GM21528 (cell line): ENCODE measurements at regions not wholly inside any gene's neighbourhood (a gene's known extent, or its start where the extent isn't known, plus 50 kb on each side); places are given as distances from the start of the nearest gene placed in this dataset.

Experiments used
- ATAC-seq: cut with Tn5 transposase; IDR thresholded peaks from one replicate; pipeline ENCODE4 v1.9.1; 2021; ENCODE audit warnings: mild to moderate bottlenecking, moderate library complexity; ENCODE audit not compliant: unreplicated experiment, low FRiP score

DNA sequence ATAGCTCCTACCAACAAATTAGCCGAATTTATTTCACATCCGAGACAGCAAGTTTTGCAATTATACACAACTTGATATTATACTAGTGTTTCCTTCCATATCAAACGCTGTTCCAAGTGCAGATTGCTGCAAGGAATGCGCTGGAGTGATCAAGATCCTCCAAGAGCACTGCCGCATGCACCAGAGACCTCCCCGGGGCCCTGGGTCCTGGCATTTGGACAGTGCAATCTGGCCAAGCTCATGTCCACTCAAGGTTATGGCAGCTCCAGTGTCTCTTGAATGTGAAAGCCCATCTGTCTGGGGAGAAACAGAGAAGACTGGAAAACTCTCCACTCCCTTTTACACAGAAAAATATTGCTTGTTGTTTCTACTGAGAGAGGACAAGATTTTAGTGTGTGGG is 111.9 kb downstream of the HSPH1 start:
- no peak for ATAC-seq

DNA sequence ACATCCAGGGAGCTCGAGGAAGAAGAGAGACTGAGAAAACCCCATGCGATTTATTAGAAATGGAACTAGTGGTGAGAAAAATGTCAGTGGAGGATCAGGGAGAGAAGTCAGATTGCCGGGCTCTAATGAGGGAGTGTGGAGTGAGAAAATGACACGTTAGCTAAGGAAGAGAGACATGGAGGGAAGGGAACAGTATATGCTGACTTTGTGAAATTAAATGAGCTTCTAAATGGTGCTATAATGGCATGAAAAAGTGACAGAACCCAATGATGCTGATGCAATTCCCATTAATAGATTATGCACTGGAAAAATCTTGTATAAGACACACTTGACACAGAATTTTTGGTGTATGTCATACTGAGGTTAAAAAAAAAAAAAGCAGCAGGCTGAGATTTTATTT is 112.6 kb downstream of the HSPH1 start:
- ATAC-seq = no peak

DNA sequence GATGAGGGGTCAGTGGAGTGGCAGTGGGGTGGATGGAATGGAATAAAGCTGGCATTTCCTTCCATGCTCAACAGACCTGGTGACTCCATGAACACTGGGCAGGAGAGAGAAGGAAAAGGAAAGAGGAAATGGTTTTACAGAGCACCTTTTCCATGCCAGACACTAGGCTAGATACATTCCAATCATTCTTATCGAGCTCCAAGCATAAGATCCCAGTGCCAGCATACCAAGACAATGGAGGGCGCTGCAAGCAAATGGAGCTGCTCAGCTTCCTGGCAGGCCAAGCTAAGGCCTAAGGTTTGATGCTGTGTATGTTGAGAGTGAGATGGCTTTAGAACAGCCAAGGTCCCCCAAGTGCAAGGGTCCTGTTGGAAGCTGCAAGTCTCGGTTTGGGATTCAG is 113.2 kb downstream of the HSPH1 start:
- ATAC-seq = no peak

DNA sequence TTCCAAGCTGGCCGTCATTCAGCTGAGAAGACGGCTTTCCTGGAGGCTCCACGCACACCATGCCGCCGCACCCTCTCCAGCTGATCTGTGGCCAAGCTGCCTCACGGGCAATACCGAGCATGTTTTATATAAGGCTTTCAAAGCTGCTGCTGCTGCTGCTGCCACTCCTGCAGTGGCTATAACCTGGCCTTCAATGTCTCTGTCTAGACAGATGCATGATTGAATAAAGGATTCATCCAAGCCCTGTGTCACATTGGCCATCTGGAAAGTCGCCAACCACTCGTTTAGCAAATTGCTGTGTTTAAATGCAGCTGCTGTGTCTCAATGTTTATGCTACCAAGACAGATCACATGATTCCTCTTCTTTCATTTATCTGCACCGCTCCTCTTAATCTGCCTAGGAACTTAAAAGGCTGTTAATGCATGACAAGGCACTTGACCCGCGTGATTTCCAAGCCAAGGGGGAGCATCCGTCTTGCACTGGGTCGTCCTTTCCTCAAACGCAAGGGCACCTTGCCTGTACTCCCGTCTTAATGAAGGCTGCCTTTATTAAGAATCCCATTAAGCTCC is 114.3 kb downstream of the TEX26 start:
- no peak for ATAC-seq

DNA sequence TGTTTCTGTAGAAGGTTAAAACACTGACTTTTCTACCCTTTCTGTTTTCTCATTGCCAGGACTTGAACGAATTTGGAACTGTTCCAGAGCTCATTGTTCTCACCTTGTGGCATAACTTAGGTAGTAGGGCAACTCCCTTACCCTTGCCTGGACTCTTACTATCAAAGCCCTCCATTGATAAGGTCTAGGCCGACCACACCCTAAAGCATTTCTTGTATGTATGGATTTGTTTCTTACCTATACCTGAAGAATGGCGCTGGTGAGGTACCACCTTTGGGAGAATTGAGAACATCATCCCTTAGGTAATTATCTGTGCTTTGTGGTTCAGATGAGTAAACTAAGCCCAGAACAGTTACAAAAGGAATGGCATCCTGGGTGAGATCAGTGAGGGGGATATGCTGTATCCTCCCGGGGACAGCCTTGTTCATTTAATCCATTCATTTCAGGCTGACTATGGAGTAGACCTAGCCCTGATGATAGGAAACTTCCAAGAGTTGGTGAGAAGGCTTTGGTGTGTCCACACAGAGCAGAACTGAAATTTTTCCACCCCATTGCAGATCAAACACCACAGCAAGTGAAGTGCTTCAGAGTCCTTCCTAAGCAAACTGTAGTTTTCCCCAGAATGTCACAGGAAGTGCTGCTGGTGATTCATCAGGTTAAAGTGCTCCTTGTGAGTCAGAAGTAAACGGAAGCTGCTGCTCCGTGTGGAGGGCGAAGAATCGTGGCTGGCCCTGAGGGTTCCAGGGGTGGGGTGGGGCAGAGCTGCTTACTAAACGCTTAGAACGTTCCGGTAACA is 113.0 kb downstream of the TEX26 start:
- ATAC-seq = no peak

DNA sequence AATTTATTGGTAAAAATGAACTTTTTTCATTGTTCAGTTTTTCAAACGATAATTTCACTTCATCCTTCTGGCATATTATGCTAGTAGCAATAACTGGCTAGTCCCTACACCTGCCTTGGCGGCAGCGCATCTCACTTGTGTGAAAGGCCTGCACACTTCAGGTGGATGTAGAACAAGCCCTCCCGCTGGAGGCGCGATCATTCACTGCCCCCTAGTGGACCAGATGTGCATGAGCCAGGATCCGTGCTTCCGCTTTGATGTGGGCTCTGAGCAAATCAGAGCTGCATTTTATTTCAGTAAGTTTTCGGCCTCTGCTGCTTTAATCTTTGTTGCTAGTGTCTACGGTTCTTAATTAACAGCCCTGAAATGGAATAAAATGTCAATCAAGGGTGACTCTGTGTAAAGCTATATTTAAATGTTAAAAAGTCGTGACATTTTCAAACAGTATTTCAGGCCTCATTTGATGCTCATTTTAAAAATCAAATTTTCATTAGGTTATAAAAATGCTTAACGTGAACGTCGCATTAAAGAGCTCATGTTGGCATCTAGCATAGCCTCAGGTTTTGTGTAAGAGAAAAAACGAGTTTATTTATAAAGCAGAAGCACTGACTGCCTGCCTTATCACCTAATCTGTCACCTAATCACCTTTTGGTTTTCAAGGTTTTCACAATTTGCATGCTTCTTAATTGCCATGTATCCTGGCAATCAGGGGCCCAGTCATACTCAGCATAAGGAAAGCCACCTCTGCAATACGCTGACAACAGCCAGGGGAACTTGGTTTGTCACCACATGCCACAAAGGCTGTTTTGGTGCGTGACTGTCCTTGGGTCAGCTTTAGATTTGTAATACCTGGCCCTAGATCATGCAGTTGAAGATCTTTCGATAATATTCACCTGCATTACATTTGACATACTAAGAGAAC is 112.2 kb downstream of the TEX26 start:
- peak; percentile 88 for ATAC-seq

DNA sequence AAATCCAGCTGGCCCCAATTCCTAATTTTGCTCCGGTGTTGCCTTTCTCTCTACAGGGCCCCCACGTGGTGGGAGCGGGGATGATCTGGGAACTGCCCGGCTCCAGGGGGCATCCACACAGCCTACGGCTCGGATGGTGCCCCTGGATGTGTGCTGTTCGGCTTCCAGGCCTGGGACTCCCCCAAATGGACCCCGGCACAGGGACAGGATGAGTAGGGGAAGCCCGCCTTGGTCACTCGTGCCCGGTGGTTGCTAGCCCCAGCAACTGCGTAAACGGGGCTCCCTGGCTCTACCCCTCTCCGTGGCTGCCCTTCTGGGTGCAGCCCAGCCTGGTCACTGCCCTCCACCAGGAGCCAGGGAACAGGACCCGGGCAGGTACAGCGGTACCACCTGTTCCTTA is 111.5 kb downstream of the TEX26 start:
- peak; percentile 13 for ATAC-seq

DNA sequence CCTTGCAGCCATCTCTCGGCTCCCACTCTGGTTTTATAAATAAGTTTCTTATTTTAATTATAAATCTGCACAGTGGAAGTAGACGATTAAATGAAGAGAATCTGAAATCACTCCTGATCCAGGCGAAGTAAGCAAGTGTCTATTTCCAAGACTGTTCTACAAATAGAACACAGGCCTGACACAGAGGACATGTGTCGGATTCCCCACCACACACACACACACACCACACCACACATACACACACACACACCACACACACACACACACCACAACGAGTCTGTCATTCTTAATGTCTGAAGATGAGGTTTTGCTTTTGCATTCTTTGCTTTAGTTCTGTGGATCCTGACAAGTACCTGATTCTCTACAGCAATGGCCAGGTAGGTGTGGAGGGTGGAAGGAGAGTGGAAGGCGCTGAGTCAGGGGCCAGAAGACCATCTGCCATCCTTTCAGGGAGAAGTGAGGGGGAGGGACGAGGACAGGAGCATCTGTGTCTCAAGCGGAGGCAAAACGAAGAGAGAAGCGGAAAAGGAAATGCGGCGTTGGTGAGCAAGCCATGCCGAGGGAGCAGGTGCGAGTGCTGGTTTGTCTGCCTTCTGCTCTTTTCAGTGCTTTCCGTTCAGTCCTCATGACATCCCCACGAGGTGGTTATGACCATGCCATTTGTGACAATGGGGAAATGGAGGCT is 110.2 kb downstream of the TEX26 start:
- no peak for ATAC-seq

DNA sequence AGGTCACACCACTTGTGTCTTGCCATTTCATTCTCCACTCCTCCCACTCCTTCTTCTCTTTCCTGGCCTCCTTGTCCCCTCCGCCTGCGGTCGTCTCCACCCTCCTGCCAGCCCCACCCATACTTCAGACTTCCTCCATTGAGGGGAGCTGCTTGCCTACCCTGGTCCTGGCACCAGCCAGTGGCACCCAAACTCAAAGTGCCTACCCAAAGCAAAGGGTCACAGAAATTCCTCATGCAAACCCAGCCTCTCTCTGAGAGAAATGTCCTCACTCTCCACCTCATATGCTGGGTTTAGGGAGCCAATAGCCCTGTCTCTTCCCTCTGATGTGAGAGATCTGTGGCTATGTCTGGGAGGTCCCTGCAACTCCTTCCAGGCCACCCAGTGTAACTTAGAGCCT is 109.6 kb downstream of the TEX26 start:
- ATAC-seq = no peak

DNA sequence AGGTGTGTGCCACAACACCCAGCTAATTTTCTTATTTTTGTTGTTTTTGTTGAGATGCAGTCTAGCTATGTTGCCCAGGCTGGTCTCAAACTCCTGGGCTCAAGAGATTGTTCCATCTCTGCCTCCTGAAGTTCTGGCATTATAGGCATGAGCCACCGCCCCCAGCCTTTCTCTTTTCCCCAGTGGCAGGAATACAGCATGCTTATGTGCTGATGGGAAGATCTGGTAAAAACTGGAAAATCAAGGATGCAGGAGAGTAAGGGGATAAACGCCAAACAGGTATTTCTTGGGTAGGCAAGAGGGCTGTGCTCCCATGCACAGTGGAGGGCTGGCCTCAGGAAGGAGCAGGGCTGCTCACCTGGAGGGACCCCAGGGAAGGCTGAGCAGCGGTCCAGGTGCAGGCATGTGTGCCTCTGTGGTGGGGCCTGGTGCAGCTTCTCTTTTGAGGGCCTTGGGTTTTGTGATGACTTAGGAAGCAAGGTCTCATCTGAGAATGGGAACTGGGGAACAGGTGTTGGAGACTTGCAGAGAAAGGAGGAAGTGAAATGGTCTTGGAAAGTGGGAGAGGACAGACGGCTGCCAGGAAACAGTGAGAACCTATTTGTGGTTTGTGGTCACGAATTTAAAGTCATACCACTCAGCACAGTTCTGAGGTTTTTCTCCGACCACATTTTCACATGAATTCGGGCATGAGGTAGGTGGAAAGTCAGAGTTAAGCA is 106.5 kb downstream of the TEX26 start:
- ATAC-seq = peak; percentile 76

DNA sequence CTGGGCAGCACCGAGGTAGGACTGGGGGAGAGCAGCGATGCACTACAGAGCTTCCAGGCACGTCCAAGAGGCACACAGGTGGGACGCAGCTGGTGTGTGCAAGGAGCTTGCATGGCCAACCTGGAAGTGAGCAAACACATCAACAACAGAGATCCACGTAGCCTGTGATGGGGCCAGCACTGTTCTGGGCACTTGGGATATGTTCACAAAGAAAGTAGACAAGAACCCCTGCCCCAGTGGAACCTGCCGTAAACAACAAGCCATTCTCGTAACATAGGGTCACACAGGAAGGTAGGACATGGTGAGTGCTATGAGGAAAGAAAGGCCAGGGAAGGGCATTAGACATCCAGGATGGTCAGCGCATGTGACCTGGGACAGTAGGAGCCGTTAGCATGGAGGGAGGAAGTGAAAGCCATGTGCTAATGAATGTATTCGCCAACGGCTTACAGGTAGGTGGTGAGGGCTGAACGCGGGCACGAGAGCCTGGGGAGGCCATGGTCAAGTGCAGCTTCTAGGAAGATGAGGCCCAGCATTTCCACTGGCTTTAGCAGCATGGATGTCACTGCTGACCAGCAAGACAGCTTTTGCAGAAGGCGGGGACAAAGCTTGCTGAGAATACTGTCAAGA is 105.5 kb downstream of the TEX26 start:
- ATAC-seq = no peak

DNA sequence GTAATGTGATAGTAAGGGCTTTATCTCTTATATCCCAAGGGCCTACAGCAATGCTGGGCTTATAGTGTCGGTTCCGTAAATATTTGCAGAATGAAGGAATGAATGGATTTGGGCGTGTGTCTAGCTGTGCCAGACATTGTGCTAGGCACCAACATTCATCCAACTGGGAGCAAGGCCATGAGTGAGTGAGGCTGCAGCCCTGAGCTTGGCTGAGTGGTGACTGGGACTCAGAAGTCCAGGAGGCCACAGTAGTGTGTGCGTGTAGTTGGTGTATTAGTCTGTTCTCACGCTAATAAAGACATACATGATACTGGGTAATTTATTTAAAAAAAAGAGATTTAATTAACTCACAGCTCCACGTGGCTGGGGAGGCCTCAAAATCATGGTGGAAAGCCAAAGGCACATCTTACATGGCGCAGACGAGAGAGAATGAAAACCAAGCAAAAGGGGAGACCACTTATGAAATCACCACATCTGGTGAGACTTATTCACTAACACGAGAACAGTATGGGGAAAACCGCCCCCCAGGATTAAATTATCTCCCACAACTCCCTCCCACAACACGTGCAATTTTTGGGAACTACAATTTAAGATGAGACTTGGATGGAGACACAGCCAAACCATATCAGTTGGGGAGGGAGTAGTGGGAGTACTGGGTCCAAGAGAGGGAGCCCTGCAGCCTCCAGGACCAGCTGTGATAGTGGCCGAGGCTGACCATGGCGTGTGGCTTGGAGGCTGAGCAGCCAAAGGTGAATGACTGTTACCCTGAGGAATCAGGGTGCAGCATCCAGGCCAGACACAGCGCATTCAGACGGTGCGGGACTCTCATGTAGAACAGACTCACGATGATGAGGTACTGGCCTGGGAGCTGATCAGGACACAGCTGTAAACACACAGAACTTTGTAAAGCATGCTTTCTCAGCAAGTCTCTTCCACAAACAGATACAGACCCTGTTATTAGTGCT is 104.6 kb downstream of the TEX26 start:
- no peak for ATAC-seq

DNA sequence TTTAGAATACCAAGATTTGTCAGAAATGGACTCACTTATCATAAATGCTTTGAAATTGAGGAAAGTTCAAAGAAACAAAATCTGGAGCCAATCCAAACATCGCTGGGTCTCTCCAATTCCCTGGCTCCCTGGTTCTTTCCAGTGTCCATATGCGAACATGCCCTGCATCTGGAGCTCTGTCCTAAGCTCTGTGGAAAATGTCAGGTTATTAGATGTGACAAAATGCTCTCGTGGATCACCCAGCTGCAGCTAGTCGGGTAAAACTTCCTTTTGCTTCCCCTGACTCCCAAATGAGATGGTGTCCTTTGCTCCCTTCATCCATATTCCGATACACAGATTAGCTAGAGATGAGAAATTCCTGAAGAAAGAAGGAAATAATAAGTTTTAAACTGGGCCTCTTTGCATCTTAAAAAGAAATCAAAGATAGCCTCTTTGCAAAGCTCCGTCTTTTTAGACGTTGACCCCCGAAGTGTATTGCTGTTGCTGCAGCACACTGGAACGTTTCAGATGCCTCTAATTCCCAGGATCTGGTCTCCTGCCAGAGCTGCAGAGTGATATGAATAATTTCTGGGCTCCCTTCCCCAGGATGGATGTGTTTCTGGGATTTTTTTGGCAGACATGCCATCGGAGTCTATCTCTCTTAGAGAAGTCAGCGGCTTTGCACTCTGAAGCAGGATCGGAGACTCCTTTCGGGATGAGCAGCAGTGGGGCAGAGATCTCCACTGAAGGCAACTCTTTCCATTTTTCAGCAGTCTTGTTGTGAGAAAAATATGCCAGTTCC is 102.9 kb downstream of the TEX26 start:
- no peak for ATAC-seq

DNA sequence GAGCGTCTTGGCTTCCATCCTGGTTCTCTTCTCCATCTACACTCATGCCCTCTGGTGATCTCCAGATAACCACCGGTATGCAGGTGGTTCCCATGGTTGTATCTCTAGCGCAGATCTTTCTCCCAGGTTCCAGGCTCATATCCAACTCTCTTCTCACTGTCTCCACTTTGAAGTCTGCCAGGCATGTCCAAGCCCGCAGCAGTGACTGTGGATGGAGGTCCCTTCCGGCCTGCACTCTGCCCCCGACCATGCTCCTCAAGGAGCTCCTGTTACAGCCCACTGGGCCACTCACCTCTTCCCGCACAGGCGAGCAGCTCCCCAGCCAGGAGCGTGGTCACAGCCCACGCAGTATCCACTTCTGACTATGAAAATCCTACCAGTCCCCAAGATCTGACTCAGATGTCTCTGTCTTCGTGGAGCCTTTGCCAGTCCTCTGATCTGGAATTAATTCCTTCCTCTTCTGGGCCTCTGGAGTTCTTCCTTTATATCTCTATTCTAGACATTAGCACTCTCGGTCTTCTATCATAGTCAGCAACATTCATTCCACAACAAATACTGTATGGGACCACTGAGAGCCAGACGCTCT is 100.2 kb downstream of the TEX26 start:
- no peak for ATAC-seq

DNA sequence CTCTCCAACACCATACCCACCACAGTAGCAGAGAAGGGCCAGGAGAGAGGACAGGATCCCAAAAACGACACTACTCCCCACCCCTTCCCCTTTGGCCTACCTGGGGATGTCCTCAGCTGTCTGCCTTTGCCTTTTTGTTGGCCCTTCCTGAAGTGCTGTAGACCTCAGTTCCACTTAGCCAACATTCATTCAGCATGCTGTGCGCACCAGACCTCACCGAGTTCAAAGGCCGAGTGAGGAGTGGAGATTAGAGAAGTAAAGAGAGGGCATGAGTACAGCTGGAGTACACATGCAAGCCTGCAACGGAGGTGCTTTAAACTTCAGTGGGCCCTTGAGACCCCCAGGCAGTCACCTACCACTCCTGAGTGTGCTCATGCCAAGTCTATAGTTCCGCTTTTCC is 99.0 kb downstream of the TEX26 start:
- ATAC-seq = no peak

DNA sequence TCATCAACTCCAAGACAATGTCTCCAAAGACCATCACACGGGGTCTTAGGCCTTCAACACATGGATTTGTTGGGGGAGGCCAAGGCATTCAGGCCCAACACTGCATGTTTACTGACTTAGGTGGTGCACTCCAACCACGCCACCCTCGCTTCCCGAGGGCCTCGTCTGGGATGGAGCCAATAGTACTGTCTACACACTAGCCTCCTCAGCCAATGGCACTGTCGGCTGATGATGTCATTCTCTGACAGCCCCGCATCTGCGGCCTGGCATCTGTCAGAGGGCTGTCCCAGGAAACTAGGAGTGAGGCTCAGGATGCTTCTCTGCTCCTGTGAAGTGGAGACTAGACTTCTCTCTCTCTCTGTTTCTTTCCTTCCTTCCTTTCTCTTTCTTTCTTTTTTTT is 96.6 kb downstream of the TEX26 start:
- ATAC-seq = no peak

DNA sequence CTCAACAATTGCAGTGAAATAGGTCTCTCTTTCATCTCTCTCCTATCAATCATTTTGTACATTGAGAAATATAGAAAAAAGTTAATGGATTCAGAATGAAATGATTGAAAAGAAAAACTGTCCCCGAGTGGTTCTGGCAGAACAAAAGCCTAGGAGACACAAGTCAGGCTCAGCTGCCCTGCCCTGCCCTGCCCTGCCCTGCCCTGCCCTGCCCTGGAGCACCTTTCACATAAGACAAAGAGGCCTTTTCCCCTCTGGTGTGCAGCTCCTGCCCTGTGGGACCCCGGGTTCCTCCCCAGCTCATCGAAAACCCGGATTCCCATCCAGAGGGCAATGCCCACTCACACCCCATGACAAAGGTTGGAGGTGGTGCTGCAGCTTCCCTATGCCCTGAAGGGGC is 94.7 kb downstream of the TEX26 start:
- ATAC-seq = no peak
